Prostate gland (tissue), 2 donors: ENCODE measurements at regions not wholly inside any gene's neighbourhood (a gene's known extent, or its start where the extent isn't known, plus 50 kb on each side); places are given as distances from the start of the nearest gene placed in this dataset.

Source experiments
- POLR2A ChIP-seq: fragments of 450-650 bp; IDR thresholded peaks from one replicate; pipeline ENCODE4 v1.6.1; 2016; ENCODE audit warnings: antibody characterized with exemption, mild to moderate bottlenecking
- POLR2AphosphoS5 ChIP-seq: sonication (generic); formaldehyde crosslinking; IDR thresholded peaks from one replicate; pipeline ENCODE4 v1.6.1; 2017; ENCODE audit warnings: antibody characterized with exemption
- TF ChIP-seq, protein P1 (sequence below), 4 experiments: fragments of 200-600 bp in 2 of 4; fragments of 450-650 bp in 2 of 4; sonication (generic) in 2 of 4; IDR thresholded peaks; 1 replicate in 3 of 4; 2 replicates in 1 of 4; pipeline ENCODE4 v1.5.1; 2016 to 2019; ENCODE audit warnings: antibody characterized with exemption in 4 of 4, mild to moderate bottlenecking in 2 of 4, moderate library complexity in 2 of 4

DNA sequence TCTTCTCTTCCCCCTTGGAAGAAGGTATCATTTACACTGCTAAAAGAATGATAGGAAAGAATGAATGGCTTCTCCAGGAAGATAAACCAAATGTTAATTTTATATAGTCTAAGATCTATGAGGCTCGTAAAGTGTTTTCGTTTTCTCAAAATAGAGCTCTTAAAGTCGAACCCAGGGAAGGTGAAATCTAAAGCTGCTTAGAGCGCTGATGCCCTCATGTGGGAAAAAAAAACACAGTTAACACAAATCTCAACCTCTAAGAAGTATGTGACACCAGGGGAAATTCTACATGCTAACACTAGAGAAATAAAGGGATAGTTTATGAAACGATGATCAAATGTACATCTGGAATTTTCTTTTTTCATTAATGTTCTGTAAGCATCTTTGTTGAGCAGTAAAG lies 257.9 kb downstream of the RASEF start:
- TF ChIP-seq, protein P1, sequence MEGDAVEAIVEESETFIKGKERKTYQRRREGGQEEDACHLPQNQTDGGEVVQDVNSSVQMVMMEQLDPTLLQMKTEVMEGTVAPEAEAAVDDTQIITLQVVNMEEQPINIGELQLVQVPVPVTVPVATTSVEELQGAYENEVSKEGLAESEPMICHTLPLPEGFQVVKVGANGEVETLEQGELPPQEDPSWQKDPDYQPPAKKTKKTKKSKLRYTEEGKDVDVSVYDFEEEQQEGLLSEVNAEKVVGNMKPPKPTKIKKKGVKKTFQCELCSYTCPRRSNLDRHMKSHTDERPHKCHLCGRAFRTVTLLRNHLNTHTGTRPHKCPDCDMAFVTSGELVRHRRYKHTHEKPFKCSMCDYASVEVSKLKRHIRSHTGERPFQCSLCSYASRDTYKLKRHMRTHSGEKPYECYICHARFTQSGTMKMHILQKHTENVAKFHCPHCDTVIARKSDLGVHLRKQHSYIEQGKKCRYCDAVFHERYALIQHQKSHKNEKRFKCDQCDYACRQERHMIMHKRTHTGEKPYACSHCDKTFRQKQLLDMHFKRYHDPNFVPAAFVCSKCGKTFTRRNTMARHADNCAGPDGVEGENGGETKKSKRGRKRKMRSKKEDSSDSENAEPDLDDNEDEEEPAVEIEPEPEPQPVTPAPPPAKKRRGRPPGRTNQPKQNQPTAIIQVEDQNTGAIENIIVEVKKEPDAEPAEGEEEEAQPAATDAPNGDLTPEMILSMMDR (IDR thresholded peaks at IDR 0.05) = no peak
- TF ChIP-seq POLR2A = no peak
- no peak for TF ChIP-seq POLR2AphosphoS5
